Neural progenitor cell (in vitro differentiated cells): ENCODE measurements at regions not wholly inside any gene's neighbourhood (a gene's known extent, or its start where the extent isn't known, plus 50 kb on each side); places are given as distances from the start of the nearest gene placed in this dataset.

ENCODE experiments used
- DNase-seq: peaks from one replicate; pipeline ENCODE4 v3.0.0-alpha.2; 2016; ENCODE audit warnings: low spot score
- H2AFZ ChIP-seq: fragments of 200-600 bp; sonication (generic); replicated peaks from 2 replicates; pipeline ENCODE4 v1.6.1; 2016; ENCODE audit warnings: antibody characterized with exemption
- H3F3A ChIP-seq: fragments of 200-600 bp; sonication (generic); 2 replicates; pipeline ENCODE4 v1.6.1; 2016; ENCODE audit warnings: antibody characterized with exemption, low read depth
- H3K27ac ChIP-seq: fragments of 200-600 bp; sonication (generic); 2 replicates; pipeline ENCODE4 v1.5.1; 2016; ENCODE audit warnings: mild to moderate bottlenecking
- H3K27me3 ChIP-seq: fragments of 200-600 bp; sonication (generic); 2 replicates; pipeline ENCODE4 v1.6.1; 2016; ENCODE audit warnings: mild to moderate bottlenecking, moderate library complexity
- H3K36me3 ChIP-seq: fragments of 200-600 bp; sonication (generic); 2 replicates; pipeline ENCODE4 v1.5.1; 2016
- H3K4me1 ChIP-seq: fragments of 200-600 bp; sonication (generic); 2 replicates; pipeline ENCODE4 v1.6.1; 2016; ENCODE audit warnings: mixed run types
- H3K4me2 ChIP-seq: fragments of 200-600 bp; sonication (generic); 2 replicates; pipeline ENCODE4 v1.6.1; 2016
- H3K4me3 ChIP-seq: fragments of 200-600 bp; sonication (generic); 2 replicates; pipeline ENCODE4 v1.5.1; 2016
- H3K79me2 ChIP-seq: fragments of 200-600 bp; sonication (generic); 2 replicates; pipeline ENCODE4 v1.6.1; 2016; ENCODE audit warnings: low read depth
- H3K9ac ChIP-seq: fragments of 200-600 bp; sonication (generic); 2 replicates; pipeline ENCODE4 v1.6.1; 2016
- H3K9me3 ChIP-seq: fragments of 200-600 bp; sonication (generic); 2 replicates; pipeline ENCODE4 v1.5.1; 2016; ENCODE audit warnings: low read depth
- H4K20me1 ChIP-seq: fragments of 200-600 bp; sonication (generic); 2 replicates; pipeline ENCODE4 v1.6.1; 2016; ENCODE audit warnings: low read depth
- H3K27ac Mint-ChIP-seq: 3 replicates; pipeline ENCODE4 v1.8.0; 2021; ENCODE audit warnings: mixed read lengths
- H3K27me3 Mint-ChIP-seq: 2 replicates; pipeline ENCODE4 v1.8.0; 2022; ENCODE audit warnings: low read depth, mild to moderate bottlenecking, inconsistent platforms, moderate library complexity, mixed read lengths; ENCODE audit not compliant: insufficient read depth
- H3K36me3 Mint-ChIP-seq: 3 replicates; pipeline ENCODE4 v1.8.0; 2021; ENCODE audit warnings: mixed read lengths
- H3K4me1 Mint-ChIP-seq: 3 replicates; pipeline ENCODE4 v1.8.0; 2021; ENCODE audit warnings: mixed read lengths
- H3K4me3 Mint-ChIP-seq: 3 replicates; pipeline ENCODE4 v1.8.0; 2021; ENCODE audit warnings: mild to moderate bottlenecking, moderate library complexity, mixed read lengths
- H3K9me3 Mint-ChIP-seq: 3 replicates; pipeline ENCODE4 v1.8.0; 2020; ENCODE audit warnings: mixed read lengths
- CTCF ChIP-seq: fragments of 200-600 bp; sonication (generic); IDR thresholded peaks from 2 replicates; pipeline ENCODE4 v1.5.1; 2017; ENCODE audit warnings: antibody characterized with exemption, mild to moderate bottlenecking
- EZH2 ChIP-seq: fragments of 200-600 bp; sonication (generic); IDR thresholded peaks from 2 replicates; pipeline ENCODE4 v1.6.1; 2017; ENCODE audit warnings: antibody characterized with exemption, mild to moderate bottlenecking, moderate library complexity
- EZH2phosphoT487 ChIP-seq: fragments of 200-600 bp; sonication (generic); IDR thresholded peaks from 2 replicates; pipeline ENCODE4 v1.6.1; 2017; ENCODE audit warnings: antibody characterized with exemption

GRCh38 chr2:215794829-215795546, 218.4 kb downstream of the MREG start:
- Histone ChIP-seq H3K4me1 (peaks cover 8% of the 10 kb centered on the region), H3F3A (no peaks in the 10 kb centered on the region), H3K27ac (no peak overlapping the region), H2AFZ (peak overlapping the region; percentile 83), H3K9ac (no peak overlapping the region), H3K4me3 (no peak overlapping the region), H3K36me3 (no peaks in the 10 kb centered on the region), H4K20me1 (no peaks in the 10 kb centered on the region), H3K79me2 (no peaks in the 10 kb centered on the region), H3K27me3 (no peaks in the 10 kb centered on the region), H3K4me2 (no peak overlapping the region), H3K9me3 (no peaks in the 10 kb centered on the region)
- H3K4me3 Mint-ChIP-seq, result no peak overlapping the region
- H3K27me3 Mint-ChIP-seq, result peaks cover 2% of the 10 kb centered on the region
- peaks cover 38% of the 10 kb centered on the region for H3K4me1 Mint-ChIP-seq
- DNase-seq, result peak; percentile 75
- TF ChIP-seq EZH2 (no peak), CTCF (peak; percentile 56), EZH2phosphoT487 (no peak)
- H3K36me3 Mint-ChIP-seq, result no peaks in the 10 kb centered on the region
- no peak overlapping the region for H3K27ac Mint-ChIP-seq
- no peaks in the 10 kb centered on the region for H3K9me3 Mint-ChIP-seq

GRCh38 chr2:215793747-215794595, 219.4 kb downstream of the MREG start:
- Histone ChIP-seq H3K4me3 (no peak overlapping the region), H3K9ac (no peak overlapping the region), H3F3A (no peaks in the 10 kb centered on the region), H2AFZ (peak overlapping the region; percentile 53), H3K36me3 (no peaks in the 10 kb centered on the region), H3K4me1 (peaks cover 8% of the 10 kb centered on the region), H3K27ac (no peak overlapping the region), H3K79me2 (no peaks in the 10 kb centered on the region), H3K27me3 (no peaks in the 10 kb centered on the region), H3K9me3 (no peaks in the 10 kb centered on the region), H3K4me2 (no peak overlapping the region), H4K20me1 (no peaks in the 10 kb centered on the region)
- no peaks in the 10 kb centered on the region for H3K36me3 Mint-ChIP-seq
- no peaks in the 10 kb centered on the region for H3K9me3 Mint-ChIP-seq
- H3K27ac Mint-ChIP-seq, result no peak overlapping the region
- TF ChIP-seq CTCF (no peak), EZH2 (no peak), EZH2phosphoT487 (no peak)
- no peak for DNase-seq
- H3K27me3 Mint-ChIP-seq, result peaks cover 2% of the 10 kb centered on the region
- H3K4me3 Mint-ChIP-seq, result no peak overlapping the region
- peaks cover 40% of the 10 kb centered on the region for H3K4me1 Mint-ChIP-seq

GRCh38 chr2:215791481-215791937, 221.8 kb downstream of the MREG start:
- no peaks in the 10 kb centered on the region for H3K9me3 Mint-ChIP-seq
- H3K4me3 Mint-ChIP-seq, result no peak overlapping the region
- Histone ChIP-seq H2AFZ (no peak overlapping the region), H3K4me2 (no peak overlapping the region), H3K79me2 (no peaks in the 10 kb centered on the region), H3K4me3 (no peak overlapping the region), H3K9ac (no peak overlapping the region), H4K20me1 (no peaks in the 10 kb centered on the region), H3K36me3 (no peaks in the 10 kb centered on the region), H3K27me3 (no peaks in the 10 kb centered on the region), H3K9me3 (no peaks in the 10 kb centered on the region), H3K4me1 (peaks cover 8% of the 10 kb centered on the region), H3K27ac (no peak overlapping the region), H3F3A (no peaks in the 10 kb centered on the region)
- H3K36me3 Mint-ChIP-seq, result no peaks in the 10 kb centered on the region
- no peak for DNase-seq
- peak overlapping the region; percentile 39 for H3K27ac Mint-ChIP-seq
- TF ChIP-seq CTCF, result no peak
- peaks cover 6% of the 10 kb centered on the region for H3K27me3 Mint-ChIP-seq
- H3K4me1 Mint-ChIP-seq, result peaks cover 38% of the 10 kb centered on the region
